Ureter (tissue), 1 donor: ENCODE measurements at regions not wholly inside any gene's neighbourhood (a gene's known extent, or its start where the extent isn't known, plus 50 kb on each side); places are given as distances from the start of the nearest gene placed in this dataset.

ENCODE experiments used
- DNase-seq: peaks from one replicate; pipeline ENCODE4 v3.0.0-alpha.2; 2020; ENCODE audit warnings: low spot score
- donor health status: DM: yes; HTN: yes; CAD: no.

- DNase-seq = no peak
Measured at GRCh38 chr1:87560601-87561360, 232.1 kb downstream of the LMO4 start.

- no peak for DNase-seq
Measured at GRCh38 chr1:87563211-87563610, 234.5 kb downstream of the LMO4 start.

GRCh38 chr1:87565861-87566260 is 237.2 kb downstream of the LMO4 start:
- no peak for DNase-seq

GRCh38 chr1:87568005-87568404 is 239.3 kb downstream of the LMO4 start:
- no peak for DNase-seq

GRCh38 chr1:87568911-87569310 is 240.2 kb downstream of the LMO4 start:
- DNase-seq = no peak

- no peak for DNase-seq
Measured at GRCh38 chr1:87572008-87572407, 243.3 kb downstream of the LMO4 start.

- no peak for DNase-seq
Measured at GRCh38 chr1:87572891-87573290, 244.2 kb downstream of the LMO4 start.

- DNase-seq = no peak
Measured at GRCh38 chr1:87575528-87575927, 246.8 kb downstream of the LMO4 start.

- no peak for DNase-seq
Measured at GRCh38 chr1:87578464-87578863, 249.8 kb downstream of the LMO4 start.

GRCh38 chr1:87583459-87583858 is 254.8 kb downstream of the LMO4 start:
- DNase-seq = no peak

- no peak for DNase-seq
Measured at GRCh38 chr1:87584586-87584985, 255.9 kb downstream of the LMO4 start.

GRCh38 chr1:87586501-87586900 is 257.8 kb downstream of the LMO4 start:
- no peak for DNase-seq

- DNase-seq = no peak
Measured at GRCh38 chr1:87588495-87588894, 259.8 kb downstream of the LMO4 start.

- DNase-seq = no peak
Measured at GRCh38 chr1:87591492-87591891, 262.8 kb downstream of the LMO4 start.

- no peak for DNase-seq
Measured at GRCh38 chr1:87592156-87592555, 263.5 kb downstream of the LMO4 start.

GRCh38 chr1:87594736-87595383 is 266.2 kb downstream of the LMO4 start:
- no peak for DNase-seq

- DNase-seq = no peak
Measured at GRCh38 chr1:87595384-87595781, 266.7 kb downstream of the LMO4 start.

- DNase-seq = no peak
Measured at GRCh38 chr1:87598429-87598828, 269.7 kb downstream of the LMO4 start.

- no peak for DNase-seq
Measured at GRCh38 chr1:87599569-87599968, 270.9 kb downstream of the LMO4 start.

GRCh38 chr1:87600055-87600850 is 271.6 kb downstream of the LMO4 start:
- no peak for DNase-seq

- no peak for DNase-seq
Measured at GRCh38 chr1:87600854-87601253, 272.2 kb downstream of the LMO4 start.

GRCh38 chr1:87603626-87604025 is 274.9 kb downstream of the LMO4 start:
- no peak for DNase-seq

- DNase-seq = no peak
Measured at GRCh38 chr1:87612956-87613355, 284.3 kb downstream of the LMO4 start.
